IMR-90 (cell line): ENCODE measurements at regions not wholly inside any gene's neighbourhood (a gene's known extent, or its start where the extent isn't known, plus 50 kb on each side); places are given as distances from the start of the nearest gene placed in this dataset.

Experiments
- BHLHE40 ChIP-seq: fragments of 150-350 bp; IDR thresholded peaks from 2 replicates; pipeline ENCODE4 v1.6.1; 2016; ENCODE audit warnings: mild to moderate bottlenecking, low read depth, low read length
- CEBPB ChIP-seq: IDR thresholded peaks from 2 replicates; pipeline ENCODE4 v1.6.1; 2012; ENCODE audit warnings: low read depth, low read length, improper control_type of control experiment
- CHD1 ChIP-seq: IDR thresholded peaks from 2 replicates; pipeline ENCODE4 v1.6.1; 2012; ENCODE audit warnings: low read depth, low read length, improper control_type of control experiment
- CTCF ChIP-seq: conservative IDR thresholded peaks from 2 replicates; pipeline ENCODE4 v1.5.1; 2012; ENCODE audit warnings: mild to moderate bottlenecking, low read depth, low read length, improper control_type of control experiment
- MXI1 ChIP-seq: IDR thresholded peaks from 2 replicates; pipeline ENCODE4 v1.6.1; 2012; ENCODE audit warnings: low read depth, mild to moderate bottlenecking, low read length, moderate library complexity, borderline replicate concordance
- POLR2A ChIP-seq: IDR thresholded peaks from 2 replicates; pipeline ENCODE4 v1.6.1; 2012; ENCODE audit warnings: mild to moderate bottlenecking, low read depth, low read length
- RAD21 ChIP-seq: IDR thresholded peaks from 2 replicates; pipeline ENCODE4 v1.6.1; 2012; ENCODE audit warnings: low read length, improper control_type of control experiment
- RCOR1 ChIP-seq: IDR thresholded peaks from 2 replicates; pipeline ENCODE4 v1.6.1; 2012; ENCODE audit warnings: mild to moderate bottlenecking, low read length, improper control_type of control experiment; ENCODE audit not compliant: insufficient replicate concordance
- RFX5 ChIP-seq: IDR thresholded peaks from 2 replicates; pipeline ENCODE4 v1.8.0; 2012; ENCODE audit warnings: low read depth, mild to moderate bottlenecking, low read length, moderate library complexity

GRCh38 chr18:44626807-44627206 is 53.9 kb upstream of the SETBP1 start:
- TF ChIP-seq CTCF: no peak
- TF ChIP-seq RAD21: no peak
- no peak for TF ChIP-seq CEBPB
- no peak for TF ChIP-seq POLR2A
- TF ChIP-seq CHD1: no peak
- TF ChIP-seq MXI1: no peak
- no peak for TF ChIP-seq BHLHE40
- TF ChIP-seq RCOR1: no peak
- no peak for TF ChIP-seq RFX5
